ENCODE measurements at regions not wholly inside any gene's neighbourhood (a gene's known extent, or its start where the extent isn't known, plus 50 kb on each side); places are given as distances from the start of the nearest gene placed in this dataset.

DNA sequence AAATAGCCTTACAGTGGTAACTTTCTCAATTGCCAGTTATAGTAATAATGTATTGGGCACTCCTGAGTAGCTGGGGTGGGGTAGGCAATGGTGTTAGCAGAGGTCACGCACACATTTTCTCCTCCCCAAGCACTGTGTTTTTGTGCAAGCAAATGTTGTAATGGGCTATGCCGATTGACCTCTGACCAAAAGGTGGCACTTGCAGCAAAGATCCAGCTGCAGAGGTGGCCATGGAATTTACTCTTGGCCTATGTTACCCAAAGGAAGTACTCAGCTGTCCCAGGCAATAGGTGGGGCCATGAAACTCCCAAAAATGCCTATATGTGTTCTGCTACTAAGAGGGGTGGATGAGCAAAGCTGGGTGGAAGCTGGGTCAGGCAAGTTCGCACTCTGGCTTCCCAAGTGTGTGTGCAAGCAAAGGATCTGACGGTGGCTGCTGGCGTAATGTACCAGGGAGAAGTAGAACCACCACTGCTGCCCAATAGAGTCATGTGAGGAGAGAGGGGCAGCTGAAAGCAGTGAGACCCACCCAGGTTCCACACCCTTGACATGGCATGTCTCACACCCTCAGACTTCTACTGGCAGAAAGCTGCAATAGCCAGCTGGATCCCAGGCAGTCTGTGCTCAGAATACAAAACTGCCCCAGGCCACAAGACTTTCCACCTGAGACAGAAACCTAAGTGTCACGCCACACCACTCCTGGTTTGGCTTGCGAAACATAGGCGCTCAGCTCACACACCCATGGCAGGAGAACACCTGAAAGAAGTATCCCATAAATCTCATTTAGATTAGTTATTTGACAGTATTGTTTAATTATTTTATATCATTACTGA, 353.3 kb upstream of the EMCN start:
- TF ChIP-seq, protein P1, sequence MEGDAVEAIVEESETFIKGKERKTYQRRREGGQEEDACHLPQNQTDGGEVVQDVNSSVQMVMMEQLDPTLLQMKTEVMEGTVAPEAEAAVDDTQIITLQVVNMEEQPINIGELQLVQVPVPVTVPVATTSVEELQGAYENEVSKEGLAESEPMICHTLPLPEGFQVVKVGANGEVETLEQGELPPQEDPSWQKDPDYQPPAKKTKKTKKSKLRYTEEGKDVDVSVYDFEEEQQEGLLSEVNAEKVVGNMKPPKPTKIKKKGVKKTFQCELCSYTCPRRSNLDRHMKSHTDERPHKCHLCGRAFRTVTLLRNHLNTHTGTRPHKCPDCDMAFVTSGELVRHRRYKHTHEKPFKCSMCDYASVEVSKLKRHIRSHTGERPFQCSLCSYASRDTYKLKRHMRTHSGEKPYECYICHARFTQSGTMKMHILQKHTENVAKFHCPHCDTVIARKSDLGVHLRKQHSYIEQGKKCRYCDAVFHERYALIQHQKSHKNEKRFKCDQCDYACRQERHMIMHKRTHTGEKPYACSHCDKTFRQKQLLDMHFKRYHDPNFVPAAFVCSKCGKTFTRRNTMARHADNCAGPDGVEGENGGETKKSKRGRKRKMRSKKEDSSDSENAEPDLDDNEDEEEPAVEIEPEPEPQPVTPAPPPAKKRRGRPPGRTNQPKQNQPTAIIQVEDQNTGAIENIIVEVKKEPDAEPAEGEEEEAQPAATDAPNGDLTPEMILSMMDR (IDR thresholded peaks at IDR 0.05): no peak
- no peak for TF ChIP-seq POLR2AphosphoS5 (IDR thresholded peaks at IDR 0.05)
- no peak for TF ChIP-seq POLR2A (IDR thresholded peaks at IDR 0.05)

Measured in breast epithelium (tissue), 3 donors.